HTR-8/SVneo (cell line): ENCODE measurements at regions not wholly inside any gene's neighbourhood (a gene's known extent, or its start where the extent isn't known, plus 50 kb on each side); places are given as distances from the start of the nearest gene placed in this dataset.

Experiments
- DNase-seq: peaks from one replicate; pipeline ENCODE4 v3.0.0; 2011; ENCODE audit warnings: low spot score, mixed read lengths; ENCODE audit not compliant: insufficient read length
- FAIRE-seq: peaks from 2 replicates; lab custom pipeline; 2011; peaks lifted over from hg19 to GRCh38; lab: Jason Lieb, UNC

DNA sequence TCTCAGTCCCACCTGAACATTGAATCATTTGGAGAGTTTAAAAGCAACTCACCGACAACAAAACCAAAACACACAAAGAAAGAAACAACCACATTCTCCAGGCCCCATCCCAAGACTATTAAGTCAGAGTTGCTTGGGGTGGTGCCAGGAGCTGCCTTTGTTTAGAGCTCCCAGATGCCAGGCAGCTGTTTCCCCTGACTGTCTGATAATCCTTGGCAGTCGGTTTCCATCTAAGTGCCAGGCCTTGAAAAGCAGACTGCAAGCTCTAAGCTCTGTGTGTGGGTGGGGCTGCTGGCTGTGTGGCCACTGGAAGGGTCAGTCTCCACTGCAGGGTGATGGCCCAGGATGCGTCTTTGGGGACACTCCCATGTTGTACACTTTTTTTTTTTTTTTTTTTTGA lies 255.3 kb upstream of the AGAP1 start:
- FAIRE-seq (no peak), DNase-seq (no peak)

DNA sequence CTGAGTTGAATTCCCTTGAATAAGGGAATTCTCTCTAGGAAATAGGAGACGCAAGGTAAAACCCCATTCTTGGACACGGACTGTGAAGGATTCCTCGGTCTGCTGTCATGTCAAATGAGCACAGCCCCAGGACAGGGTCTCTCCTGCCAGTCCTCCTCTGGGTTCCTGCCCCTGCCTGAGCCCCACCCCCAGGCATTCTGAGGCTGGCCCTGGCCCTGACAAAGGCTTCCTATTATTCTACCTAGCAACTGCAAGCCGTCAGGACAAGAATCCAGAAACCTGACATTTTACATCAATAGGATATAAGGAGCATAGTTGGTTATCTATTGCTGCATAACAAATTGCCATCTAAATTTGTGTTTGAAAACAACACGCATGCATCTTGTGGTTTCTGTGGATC lies 253.3 kb upstream of the AGAP1 start:
- DNase-seq (no peak), FAIRE-seq (no peak)

DNA sequence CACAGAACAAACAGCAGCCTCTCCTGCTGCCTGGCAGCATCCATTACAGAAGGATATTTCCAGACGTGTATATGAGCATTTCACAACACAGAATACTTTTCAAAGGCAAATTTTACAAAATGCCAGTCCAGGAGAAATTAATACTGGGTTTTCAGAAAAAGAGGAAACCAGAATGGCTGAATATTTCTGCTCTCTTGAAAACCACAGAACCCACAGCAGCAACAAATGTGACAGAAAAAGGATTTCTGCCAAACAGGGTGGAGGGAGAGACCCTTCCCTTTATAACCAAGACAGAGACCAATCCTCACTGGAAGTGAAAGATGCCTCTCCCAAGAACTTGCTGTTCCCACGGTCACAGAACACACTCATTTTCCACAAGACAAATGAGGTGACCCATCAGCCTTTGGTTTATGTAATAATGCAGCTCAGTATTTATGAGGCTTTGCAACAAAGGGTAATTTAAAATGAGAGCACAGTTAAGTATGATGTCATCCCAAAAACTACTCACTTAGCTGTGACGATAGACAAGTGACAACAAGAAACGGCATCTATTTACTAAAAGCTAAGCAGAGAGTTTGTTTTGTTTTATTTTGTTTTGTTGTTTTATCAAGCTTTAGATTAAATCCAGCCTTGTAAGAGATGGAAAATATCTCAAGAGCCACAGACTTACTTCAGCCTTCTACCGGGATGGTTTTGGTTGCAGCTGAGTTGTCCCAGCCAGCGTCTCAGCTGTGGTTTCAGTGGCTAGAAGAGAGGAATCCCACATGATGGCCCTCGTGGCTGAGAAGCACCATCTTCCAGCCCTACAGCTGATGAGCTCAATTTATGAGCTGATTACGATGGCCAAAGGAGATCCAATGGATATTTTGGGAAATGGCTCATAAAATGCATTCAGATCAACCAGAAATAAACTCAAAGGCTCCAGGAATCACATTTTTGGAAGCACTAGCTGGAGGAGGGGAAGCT lies 249.3 kb upstream of the AGAP1 start:
- no peak for DNase-seq
- FAIRE-seq: no peak

DNA sequence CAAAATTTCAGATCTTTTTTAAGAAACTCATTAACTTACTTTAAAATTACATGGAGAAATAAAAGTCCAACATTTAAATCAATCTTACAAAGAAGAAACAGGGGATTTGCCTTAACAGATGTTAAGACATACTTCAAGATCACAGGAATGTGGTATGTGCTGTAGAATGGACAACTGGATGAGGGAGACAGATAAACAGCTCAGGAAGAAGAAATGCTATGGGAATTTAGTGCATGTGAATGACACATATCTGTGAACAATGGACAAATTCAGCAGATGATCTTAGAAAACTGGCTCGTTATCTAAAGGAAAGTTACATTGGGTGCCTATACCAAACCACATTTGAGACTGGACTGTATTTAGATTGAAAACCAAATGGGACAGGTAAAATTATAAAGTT lies 246.8 kb upstream of the AGAP1 start:
- no peak for FAIRE-seq

DNA sequence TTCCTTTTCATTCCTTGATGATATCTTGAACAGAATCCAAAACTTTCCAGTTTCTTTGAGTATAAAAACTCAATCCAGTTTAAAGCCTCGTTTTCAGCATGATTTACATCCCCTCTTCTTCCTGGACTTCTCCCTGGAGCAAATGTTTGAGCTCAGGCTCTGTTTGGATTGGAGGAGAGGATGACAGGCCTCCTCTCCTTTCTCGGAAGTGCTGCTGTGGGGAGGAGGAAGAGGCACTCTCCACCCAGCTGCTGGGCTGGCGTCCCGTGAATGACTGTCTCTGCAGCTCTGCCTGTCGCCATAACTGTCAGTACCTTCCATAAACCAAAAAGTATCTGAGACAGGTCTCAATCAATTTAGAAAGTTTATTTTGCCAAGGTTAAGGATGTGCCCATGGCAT lies 238.2 kb upstream of the AGAP1 start:
- DNase-seq: no peak
- FAIRE-seq: no peak

More for the DNA sequence above, 246.8 kb upstream of the AGAP1 start:
- no peak for DNase-seq

DNA sequence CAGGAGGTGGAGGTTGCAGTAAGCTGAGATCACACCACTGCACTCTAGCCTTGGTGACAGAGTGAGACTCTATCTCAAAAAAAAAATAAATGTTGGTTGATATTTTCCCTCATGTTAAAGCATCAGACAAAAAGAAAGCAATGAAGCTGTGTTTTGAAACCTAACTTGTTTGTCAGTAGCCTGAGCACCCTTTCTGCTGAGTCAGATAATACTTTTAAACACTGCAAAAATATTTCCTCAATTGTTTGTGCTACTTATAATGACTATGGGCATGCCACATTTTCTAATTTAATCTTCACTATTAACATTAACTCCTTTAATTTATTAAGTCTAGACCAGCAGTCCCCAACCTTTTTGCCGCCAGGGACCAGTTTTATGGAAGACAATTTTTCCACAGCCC lies 236.3 kb upstream of the AGAP1 start:
- FAIRE-seq: no peak
- no peak for DNase-seq

DNA sequence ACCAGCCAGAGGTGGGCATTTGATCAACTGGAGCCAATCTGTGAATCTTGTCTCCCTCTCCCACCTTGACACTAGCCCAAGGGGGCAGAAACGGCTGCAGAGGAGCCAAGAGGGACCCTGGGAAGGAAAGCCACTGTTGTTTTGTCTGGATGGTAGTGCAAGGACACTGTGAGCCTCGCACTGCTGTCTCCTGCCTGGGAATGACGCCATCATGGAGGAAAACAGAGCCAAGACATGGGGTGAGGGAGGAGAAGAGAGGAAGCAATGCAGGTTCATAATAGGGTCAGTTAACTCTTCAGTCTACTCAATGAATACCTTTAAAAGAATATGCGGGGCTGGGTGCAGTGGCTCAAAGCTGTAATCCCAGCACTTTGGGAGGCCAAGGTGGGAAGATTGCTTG lies 231.1 kb upstream of the AGAP1 start:
- DNase-seq: no peak
- FAIRE-seq: no peak

DNA sequence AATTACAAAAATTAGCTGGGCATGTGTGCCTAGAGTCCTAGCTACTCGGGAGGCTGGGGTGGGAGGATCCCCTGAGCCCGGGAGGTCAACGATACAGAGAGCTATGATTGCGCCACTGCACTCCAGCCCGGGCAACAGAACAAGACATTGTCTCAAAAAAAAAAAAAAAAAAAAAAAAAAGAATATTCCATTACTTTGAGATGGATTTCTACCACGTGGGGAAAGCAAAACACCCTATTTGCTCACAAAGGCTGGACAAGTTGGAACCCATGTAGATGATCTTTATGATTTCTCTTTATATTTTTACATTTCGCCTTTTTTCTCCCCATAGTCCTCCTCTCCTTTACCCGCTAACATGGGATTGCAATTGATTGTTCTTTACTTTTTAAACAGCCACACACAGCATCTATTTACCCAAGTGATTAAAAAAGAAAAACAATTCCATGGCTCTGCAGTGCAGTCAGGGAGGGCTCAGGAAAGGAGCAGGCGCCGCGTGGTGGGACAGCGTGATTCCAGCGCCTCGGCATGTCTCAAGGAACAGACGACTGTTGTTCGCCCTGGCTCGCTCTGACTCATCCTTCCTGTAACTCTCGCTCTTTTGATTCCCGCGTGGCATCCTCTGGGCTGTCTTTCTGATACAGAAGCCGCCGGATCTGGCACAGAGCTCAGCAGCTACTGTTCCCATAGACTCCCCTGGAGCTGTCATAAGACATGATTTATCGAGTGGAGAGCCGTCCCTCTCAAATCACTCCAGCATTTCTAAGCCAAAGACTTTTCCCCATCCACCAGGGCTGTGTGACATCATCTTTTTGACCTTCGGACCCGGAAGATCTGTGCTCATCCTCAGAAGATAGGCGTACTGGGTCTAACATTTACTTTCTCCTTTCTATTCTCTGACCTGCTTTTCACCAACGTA lies 230.4 kb upstream of the AGAP1 start:
- DNase-seq (peak; percentile 91), FAIRE-seq (peak; percentile 60)

DNA sequence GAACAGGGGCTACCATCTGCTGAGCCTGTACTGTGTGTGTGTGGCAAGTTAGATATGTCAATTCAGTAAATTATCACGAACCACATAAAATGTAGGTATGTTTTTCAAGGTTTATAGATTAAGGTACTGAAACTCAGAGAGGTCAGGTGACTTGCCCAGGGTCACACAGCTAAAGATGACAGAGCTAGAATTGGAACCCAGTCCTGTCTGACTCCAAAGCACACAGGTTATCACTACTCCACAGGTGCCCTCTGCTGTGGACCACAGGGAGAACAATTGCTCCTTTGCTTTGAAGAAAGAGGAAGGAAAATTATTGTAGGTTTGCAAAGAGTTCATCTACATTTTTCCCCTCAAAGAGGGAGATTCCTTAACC lies 229.7 kb upstream of the AGAP1 start:
- FAIRE-seq (no peak), DNase-seq (no peak)

DNA sequence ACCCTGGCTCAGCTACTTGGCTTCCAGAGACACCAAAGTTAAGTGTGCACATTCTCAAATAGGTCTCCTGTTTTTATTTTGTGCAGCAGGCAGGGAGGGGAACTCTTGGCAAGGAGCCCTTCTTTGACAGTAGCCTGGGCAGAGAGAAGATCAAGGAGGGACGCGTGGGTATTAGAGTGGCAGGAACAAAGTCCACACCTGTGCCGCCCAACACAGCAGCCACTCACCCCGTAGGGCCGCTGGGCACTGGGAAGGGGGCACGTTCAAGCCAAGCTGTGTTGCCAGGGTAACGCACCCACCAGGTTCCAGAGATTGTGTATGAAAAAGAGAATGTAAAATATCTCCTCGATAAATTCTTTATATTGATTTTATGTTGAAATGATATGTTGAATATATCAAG lies 229.3 kb upstream of the AGAP1 start:
- no peak for FAIRE-seq
- DNase-seq: no peak

DNA sequence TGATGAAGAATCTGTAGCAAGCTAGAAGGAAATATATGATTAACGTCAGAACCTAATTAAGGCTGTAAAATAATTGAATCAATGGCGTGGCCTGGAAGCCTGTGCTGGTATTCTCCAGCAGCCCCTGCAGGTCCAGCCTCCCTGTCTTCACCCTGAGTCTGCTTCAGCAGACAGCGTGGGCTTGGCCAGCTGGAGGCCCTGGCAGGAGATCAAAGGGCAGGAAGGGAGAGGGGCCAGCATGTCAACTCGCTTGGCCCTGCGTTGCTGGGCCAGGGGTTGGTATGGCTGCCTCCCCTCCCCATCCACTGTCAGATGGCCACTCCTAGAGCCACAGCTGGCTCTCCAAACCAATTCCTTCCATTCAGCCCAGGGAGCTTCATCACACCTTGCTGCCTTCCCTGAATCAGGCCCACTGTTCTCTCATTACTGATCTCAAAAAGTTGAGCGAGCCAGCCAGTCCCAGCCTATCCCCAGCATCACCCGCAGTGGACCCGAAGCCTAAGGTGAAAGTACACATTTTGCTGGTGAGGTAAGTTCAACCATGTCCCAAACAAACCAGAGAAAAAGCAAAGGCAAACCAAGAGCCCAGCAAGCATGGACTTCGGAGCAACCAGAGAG lies 228.4 kb upstream of the AGAP1 start:
- DNase-seq: no peak

DNA sequence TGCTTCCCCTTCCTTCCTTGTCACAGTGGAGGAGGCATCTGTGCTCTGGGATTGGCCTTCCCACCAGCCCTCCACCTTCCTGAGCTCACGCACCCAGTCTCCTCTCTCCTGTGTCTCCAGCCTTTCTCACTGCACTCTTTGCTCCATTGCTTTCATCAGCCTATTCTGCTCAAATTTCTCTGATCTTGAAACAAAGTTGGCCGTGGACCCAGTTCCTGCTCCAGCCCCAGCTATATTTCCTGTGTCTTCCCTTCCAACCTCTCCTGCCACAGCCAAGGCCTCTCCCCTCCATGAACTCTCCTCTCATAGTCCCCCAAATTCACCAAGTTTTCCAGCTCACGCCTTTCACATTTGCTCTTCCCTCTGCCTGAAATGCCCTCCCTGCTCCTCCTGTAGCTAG lies 226.6 kb upstream of the AGAP1 start:
- FAIRE-seq (no peak), DNase-seq (no peak)

More for the DNA sequence above, 228.4 kb upstream of the AGAP1 start:
- no peak for FAIRE-seq

DNA sequence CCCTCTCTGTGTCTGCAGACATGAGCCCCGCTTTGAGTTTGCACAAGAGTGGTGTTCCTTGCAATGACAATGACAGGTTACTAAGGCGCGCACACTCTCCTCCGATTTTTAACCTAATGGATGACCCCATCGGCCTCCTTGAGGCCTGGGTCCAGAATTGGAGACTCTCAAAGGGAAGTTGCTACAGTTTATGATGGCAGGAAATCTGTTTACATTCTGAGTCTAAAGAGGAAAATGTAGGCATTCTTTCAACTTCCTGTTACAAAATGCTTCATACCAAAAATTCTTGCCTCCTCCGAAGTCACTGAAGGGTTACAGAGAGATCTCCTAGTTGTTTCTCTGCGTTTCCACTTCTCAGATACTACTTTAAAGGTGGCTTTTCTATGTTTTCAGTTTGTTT lies 225.3 kb upstream of the AGAP1 start:
- FAIRE-seq: no peak

DNA sequence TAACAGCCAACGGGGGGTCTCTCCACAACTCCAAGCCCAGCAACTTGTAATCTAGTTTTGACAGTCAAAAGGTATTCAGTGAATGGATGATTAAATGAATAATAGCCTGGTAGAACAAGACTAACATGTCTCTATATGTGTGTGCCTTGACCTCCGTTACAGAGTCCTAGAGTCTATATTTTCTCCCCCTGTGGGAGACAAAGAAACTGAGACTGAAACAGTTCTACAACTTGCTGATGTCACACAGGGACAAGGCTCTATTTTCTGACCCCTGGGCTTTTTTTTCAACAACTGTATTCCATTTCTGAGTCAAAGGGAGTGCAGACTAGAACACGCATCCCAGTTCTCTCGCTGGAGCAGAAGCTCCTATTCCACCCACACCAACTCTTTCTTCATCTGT lies 223.6 kb upstream of the AGAP1 start:
- no peak for DNase-seq
- no peak for FAIRE-seq

More for the DNA sequence above, 225.3 kb upstream of the AGAP1 start:
- DNase-seq: peak; percentile 34

DNA sequence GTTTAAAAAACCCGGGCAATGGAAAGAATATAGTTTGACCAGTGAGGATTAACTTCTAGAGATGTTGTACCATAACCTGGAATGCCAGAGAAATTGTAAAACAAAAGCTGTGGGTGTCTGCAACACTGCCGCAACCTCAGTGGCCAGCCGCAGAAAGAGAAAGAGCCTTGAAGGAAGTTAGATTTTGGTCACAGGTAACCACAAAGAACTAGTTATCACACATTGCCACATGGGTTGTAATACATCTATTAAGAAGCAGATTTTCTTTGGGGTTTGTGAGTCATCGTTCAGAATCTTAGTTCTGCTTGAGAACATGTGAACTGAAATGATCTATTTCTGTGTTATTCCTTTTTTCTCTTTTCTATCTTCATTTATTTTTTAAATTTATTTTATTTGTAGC lies 222.9 kb upstream of the AGAP1 start:
- no peak for DNase-seq
- FAIRE-seq: no peak

DNA sequence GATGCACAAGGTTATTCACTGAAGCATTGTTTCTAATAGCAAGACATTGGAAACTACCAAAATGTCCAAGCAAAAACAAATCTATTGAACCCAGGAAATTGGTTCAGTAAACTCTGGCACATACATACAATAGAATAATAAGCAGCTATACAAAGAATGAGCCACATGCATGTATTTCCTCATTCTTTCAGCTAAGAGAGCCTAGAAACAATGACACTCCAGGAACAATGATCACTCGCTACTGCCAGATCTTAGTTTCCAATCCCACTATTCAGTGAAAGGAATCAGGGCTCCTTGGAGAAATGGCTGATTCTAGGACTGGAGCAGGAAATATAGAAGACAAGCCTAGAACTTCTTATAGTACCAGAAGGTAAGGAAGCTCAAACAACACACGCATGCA lies 221.9 kb upstream of the AGAP1 start:
- DNase-seq (no peak), FAIRE-seq (no peak)

DNA sequence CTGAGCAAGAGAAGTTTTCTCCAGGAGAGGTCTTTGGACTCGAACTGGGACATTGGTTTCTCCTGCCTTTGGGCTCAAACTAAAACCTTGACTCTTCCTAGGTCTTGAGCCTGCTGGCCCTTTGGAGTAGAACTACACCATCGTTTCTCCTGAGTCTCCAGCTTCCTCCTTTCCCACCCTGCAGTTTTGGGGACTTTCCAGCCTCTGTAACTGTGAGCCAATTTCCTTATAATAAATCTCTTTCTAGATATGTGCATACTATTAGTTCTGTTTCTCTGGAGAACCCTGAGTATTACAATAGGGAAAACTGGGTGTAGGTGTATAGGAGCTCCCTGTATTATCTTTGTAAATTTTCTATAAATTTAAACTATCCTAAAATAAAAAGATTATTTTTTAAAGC lies 219.8 kb upstream of the AGAP1 start:
- no peak for FAIRE-seq

DNA sequence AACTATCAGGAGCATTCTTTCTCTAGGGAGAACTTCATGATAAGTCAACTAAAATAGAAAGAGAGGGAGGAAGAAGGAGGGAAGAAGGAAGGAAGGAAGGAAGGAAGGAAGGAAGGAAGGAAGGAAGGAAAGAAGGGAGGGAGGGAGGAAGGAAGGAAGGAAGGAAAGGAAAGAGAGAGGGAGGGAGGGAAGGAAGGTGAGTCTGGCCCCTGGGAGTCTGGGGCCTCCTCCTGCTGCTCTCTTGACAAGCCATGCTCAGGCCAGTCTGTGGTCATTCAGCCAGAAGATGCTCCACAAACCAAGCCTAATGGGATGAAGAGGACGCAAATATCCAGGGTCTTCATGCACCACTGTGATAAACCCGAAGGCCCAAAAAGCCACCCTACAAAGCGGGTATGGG lies 216.4 kb upstream of the AGAP1 start:
- DNase-seq (no peak), FAIRE-seq (no peak)

More for the DNA sequence above, 219.8 kb upstream of the AGAP1 start:
- no peak for DNase-seq

DNA sequence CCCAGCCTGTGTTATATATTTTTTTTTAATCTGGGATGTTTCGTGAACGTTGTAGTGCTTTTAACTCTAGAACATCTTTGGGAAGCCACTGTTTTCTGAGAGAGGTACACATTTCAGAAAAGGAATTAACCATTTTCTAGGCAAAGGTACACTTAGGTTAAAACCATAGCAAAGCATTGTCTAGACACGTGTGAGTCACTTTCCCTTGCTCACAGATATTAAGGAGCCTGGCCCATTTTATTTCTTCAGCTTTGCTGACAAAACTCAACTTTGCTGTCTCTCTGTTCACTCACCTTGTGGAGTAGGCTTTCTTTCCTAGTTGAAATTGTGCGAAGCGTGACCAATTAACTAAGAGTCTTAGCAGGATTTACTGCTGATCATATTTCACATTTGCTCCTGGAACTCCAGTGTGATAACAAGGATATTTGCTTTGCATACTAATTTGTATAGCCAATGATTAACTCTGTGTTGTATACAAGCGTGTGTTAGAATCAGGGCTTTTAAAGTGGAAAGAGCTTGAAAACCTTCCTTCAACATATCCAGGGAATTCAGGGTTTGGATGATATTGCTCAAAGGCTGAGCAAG lies 215.0 kb upstream of the AGAP1 start:
- DNase-seq (no peak), FAIRE-seq (no peak)

DNA sequence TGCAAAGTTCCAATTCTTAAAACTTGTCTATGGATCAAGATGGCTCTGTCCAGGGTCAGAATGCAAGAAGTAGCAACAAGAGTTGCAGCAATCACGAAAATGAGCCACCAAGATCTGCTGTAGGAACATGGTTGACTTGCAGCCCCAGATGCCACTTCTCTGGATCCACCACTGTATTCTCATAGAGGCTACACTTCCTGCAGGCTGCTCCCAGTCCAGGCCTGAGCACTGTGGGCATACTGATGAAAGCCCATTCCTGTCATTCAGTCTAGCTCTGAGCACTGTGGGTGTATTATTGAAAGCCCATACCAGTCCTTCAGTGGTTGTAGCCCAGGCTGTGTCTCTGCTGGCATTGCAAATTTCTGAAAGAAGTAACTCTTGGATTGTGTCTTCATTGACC lies 213.9 kb upstream of the AGAP1 start:
- FAIRE-seq (no peak), DNase-seq (no peak)
